HFFc6 (cell line): ENCODE measurements at regions not wholly inside any gene's neighbourhood (a gene's known extent, or its start where the extent isn't known, plus 50 kb on each side); places are given as distances from the start of the nearest gene placed in this dataset.

ENCODE experiments used
- DNase-seq: peaks from one replicate; pipeline ENCODE4 v3.0.0-alpha.2; 2018
- H3K27ac Mint-ChIP-seq: 2 replicates; pipeline ENCODE4 v1.8.0; 2020; ENCODE audit warnings: mild to moderate bottlenecking, mixed read lengths
- H3K27me3 Mint-ChIP-seq: 2 replicates; pipeline ENCODE4 v1.8.0; 2021; ENCODE audit warnings: mild to moderate bottlenecking, moderate library complexity, mixed read lengths; ENCODE audit not compliant: insufficient read depth
- H3K36me3 Mint-ChIP-seq: 2 replicates; pipeline ENCODE4 v1.8.0; 2021; ENCODE audit warnings: low read depth, mixed read lengths
- H3K4me1 Mint-ChIP-seq: 2 replicates; pipeline ENCODE4 v1.8.0; 2020; ENCODE audit warnings: low read depth, mixed read lengths
- H3K4me3 Mint-ChIP-seq: 2 replicates; pipeline ENCODE4 v1.8.0; 2020; ENCODE audit warnings: mild to moderate bottlenecking, moderate library complexity, mixed read lengths
- H3K9me3 Mint-ChIP-seq: 2 replicates; pipeline ENCODE4 v1.8.0; 2020; ENCODE audit warnings: mild to moderate bottlenecking, mixed read lengths
- TF ChIP-seq, protein P1 (sequence below): fragments of 200-600 bp; sonication (generic); IDR thresholded peaks from 2 replicates; pipeline ENCODE4 v1.5.0; 2021; ENCODE audit warnings: antibody characterized with exemption, mild to moderate bottlenecking

DNA sequence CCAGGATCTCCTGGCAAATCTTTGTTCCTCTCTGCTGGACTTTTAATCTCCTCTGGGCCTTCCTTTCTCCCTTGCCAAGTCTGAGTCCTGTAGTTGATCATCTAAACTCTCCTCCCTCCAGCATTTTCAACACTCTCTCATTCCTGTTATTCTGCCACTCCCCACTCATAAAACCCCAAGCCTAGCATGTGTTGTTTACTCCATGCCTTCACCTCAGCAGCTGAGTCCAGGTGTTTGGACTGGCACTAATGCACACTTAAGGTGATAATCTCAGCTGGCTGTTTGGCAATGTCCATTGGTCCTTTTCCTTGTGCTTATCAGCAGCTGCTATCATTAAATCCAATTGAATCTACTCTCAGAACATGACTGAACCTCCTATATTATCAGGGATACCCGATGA lies 876.8 kb upstream of the TENM4 start:
- no peak overlapping the region for H3K4me3 Mint-ChIP-seq
- H3K4me1 Mint-ChIP-seq, result no peaks in the 10 kb centered on the region
- H3K9me3 Mint-ChIP-seq, result no peaks in the 10 kb centered on the region; the same call in 1 of the 2 replicates
- H3K27ac Mint-ChIP-seq, result no peak overlapping the region
- TF ChIP-seq, protein P1, sequence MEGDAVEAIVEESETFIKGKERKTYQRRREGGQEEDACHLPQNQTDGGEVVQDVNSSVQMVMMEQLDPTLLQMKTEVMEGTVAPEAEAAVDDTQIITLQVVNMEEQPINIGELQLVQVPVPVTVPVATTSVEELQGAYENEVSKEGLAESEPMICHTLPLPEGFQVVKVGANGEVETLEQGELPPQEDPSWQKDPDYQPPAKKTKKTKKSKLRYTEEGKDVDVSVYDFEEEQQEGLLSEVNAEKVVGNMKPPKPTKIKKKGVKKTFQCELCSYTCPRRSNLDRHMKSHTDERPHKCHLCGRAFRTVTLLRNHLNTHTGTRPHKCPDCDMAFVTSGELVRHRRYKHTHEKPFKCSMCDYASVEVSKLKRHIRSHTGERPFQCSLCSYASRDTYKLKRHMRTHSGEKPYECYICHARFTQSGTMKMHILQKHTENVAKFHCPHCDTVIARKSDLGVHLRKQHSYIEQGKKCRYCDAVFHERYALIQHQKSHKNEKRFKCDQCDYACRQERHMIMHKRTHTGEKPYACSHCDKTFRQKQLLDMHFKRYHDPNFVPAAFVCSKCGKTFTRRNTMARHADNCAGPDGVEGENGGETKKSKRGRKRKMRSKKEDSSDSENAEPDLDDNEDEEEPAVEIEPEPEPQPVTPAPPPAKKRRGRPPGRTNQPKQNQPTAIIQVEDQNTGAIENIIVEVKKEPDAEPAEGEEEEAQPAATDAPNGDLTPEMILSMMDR, result no peak
- no peak for DNase-seq
- H3K27me3 Mint-ChIP-seq, result no peaks in the 10 kb centered on the region; the same call in 1 of the 2 replicates
- H3K36me3 Mint-ChIP-seq, result no peaks in the 10 kb centered on the region

DNA sequence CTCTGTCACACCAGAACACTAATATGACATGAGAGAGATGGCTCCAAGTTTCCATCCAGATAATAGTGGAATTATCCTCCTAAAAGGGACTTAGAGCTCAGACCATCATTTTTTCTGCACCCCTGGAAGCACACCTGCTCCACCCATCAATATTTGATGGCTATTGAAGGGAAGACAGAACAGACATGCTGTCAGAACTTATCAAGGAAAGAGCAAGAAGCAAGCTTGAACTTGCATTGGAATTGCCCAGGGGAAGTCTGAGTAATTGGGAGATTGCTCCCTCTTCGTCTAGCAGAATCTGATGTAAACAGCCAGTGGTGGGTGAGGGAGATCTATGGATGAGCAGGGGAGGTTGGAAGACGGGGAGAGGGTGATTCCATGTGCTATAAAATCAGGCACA lies 874.4 kb upstream of the TENM4 start:
- no peaks in the 10 kb centered on the region; the same call in 1 of the 2 replicates for H3K9me3 Mint-ChIP-seq
- TF ChIP-seq, protein P1, result no peak
- H3K4me1 Mint-ChIP-seq, result no peaks in the 10 kb centered on the region
- no peak for DNase-seq
- no peak overlapping the region for H3K27ac Mint-ChIP-seq
- no peak overlapping the region for H3K4me3 Mint-ChIP-seq
- no peaks in the 10 kb centered on the region for H3K36me3 Mint-ChIP-seq
- H3K27me3 Mint-ChIP-seq, result no peaks in the 10 kb centered on the region; the same call in 1 of the 2 replicates

DNA sequence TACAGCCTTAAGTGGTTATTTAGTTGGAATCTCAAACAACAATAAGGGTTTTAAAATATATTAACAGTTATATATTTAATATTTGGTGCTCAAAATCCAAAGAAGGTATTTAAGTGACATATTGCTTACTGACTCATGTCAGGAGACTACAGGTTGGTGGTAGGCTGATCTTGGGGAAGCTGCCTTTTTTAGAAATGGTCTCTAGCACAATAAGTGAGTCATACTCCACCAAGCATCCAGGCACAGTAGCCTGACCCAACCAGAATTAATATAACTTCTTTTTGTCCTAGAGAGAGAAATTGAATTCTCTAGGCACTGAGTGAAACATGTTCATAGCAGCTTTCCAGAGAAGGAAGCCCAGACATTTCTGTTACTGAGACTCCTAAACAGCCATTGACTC lies 868.5 kb upstream of the TENM4 start:
- H3K4me1 Mint-ChIP-seq, result no peaks in the 10 kb centered on the region
- TF ChIP-seq, protein P1, result no peak
- H3K9me3 Mint-ChIP-seq, result peaks cover 10% of the 10 kb centered on the region
- no peaks in the 10 kb centered on the region; the same call in 1 of the 2 replicates for H3K27me3 Mint-ChIP-seq
- no peak overlapping the region for H3K27ac Mint-ChIP-seq
- H3K36me3 Mint-ChIP-seq, result no peaks in the 10 kb centered on the region
- no peak for DNase-seq
- H3K4me3 Mint-ChIP-seq, result no peak overlapping the region

DNA sequence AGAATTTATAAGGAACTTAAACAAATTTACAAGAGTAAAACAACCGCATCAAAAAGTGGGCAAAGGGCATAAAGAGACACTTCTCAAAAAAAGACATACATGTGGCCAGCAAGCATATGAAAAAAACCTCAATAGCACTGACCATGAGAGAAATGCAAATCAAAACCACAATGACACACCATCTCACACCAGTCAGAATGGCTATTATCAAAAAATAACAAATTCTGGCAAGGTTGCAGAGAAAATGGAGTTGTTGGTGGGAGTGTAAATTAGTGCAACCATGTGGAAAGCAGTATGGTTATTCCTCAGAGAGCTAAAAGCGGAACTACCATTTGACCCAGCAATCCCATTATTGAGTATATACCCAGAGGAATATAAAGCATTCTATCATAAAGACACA lies 866.8 kb upstream of the TENM4 start:
- no peaks in the 10 kb centered on the region for H3K27me3 Mint-ChIP-seq
- no peaks in the 10 kb centered on the region for H3K36me3 Mint-ChIP-seq
- H3K9me3 Mint-ChIP-seq, result peaks cover 21% of the 10 kb centered on the region
- H3K4me1 Mint-ChIP-seq, result no peaks in the 10 kb centered on the region
- TF ChIP-seq, protein P1, result no peak
- no peak overlapping the region for H3K4me3 Mint-ChIP-seq
- no peak for DNase-seq
- no peak overlapping the region for H3K27ac Mint-ChIP-seq

DNA sequence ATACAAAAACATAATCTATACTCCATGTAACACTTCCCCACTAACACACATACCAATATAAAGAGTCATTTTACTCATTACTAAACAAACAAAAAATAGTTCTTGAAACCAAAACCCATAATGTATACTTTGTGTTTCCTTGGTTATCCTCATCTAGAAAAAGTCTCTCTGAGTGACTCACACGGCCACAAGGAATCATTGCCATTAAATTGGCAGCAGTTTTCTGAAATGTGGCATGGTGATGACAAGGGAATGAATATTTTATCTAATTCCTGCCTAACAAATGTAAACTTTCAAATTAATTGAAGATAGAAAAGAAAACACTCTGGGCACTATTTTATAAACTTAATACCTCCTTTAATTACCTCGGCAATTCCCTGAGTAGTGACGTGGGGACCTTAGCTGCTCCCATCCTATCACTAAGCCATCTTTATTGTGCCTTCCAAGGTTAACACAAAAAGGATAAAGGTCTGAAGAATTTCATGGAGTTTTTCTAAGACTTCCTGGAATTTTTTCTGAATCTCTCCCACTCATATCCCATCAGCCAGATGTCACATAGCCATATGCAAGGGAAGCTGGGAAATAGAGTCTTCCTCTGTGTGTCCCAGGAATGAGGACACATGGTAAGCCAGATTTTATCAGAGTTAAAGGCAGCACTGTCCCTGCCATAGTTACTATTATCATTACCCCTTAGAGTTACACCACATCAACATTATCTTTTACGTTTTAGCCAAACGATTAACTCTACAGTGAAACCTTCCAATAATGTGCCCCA lies 857.2 kb upstream of the TENM4 start:
- Mint-ChIP-seq H3K27ac (peak overlapping the region; percentile 0; the same call in 1 of the 2 replicates), H3K4me3 (no peak overlapping the region)

More for the DNA sequence above, 857.2 kb upstream of the TENM4 start:
- DNase-seq, result peak; percentile 59
- Mint-ChIP-seq H3K9me3 (peaks cover 6% of the 10 kb centered on the region), H3K27me3 (no peaks in the 10 kb centered on the region), H3K4me1 (0 out of 2 replicates have a peak, but pooled peaks cover 6% of the 10 kb centered on the region), H3K36me3 (no peaks in the 10 kb centered on the region)
- TF ChIP-seq, protein P1, result no peak
